ENCODE measurements at regions not wholly inside any gene's neighbourhood (a gene's known extent, or its start where the extent isn't known, plus 50 kb on each side); places are given as distances from the start of the nearest gene placed in this dataset.

- H3K36me3 ChIP-seq, result no peaks in the 10 kb centered on the region
- no peak overlapping the region for H3K27ac ChIP-seq
- no peak overlapping the region for H3K4me3 ChIP-seq
- H3K4me1 ChIP-seq (ENCODE audit: control insufficient read depth in 1 of 2, low read depth in 2 of 2), result no peaks in the 10 kb centered on the region
- H3K9me3 ChIP-seq, result no peaks in the 10 kb centered on the region
- no peak for TF ChIP-seq CTCF (IDR thresholded peaks at IDR 0.05)
- DNase-seq (ENCODE audit: low spot score) (no peak), ATAC-seq (ENCODE audit: insufficient number of reproducible peaks, low FRiP score, low read depth) (no peak)
- H3K27me3 ChIP-seq (replicated peaks; ENCODE audit: insufficient read depth), result no peaks in the 10 kb centered on the region
Observed at GRCh38 chr18:14905350-14905749, 157.4 kb downstream of the ANKRD30B start.

GRCh38 chr18:14905979-14906378 is 158.0 kb downstream of the ANKRD30B start:
- Histone ChIP-seq H3K27me3 (replicated peaks; ENCODE audit: insufficient read depth) (no peaks in the 10 kb centered on the region), H3K27ac (no peak overlapping the region), H3K4me1 (ENCODE audit: control insufficient read depth in 1 of 2, low read depth in 2 of 2) (no peaks in the 10 kb centered on the region), H3K9me3 (no peaks in the 10 kb centered on the region), H3K4me3 (no peak overlapping the region), H3K36me3 (no peaks in the 10 kb centered on the region)
- no peak for ATAC-seq (ENCODE audit: insufficient number of reproducible peaks, low FRiP score, low read depth)
- no peak for TF ChIP-seq CTCF (IDR thresholded peaks at IDR 0.05)
- no peak for DNase-seq (ENCODE audit: low spot score)

- Histone ChIP-seq H3K27me3 (replicated peaks; ENCODE audit: insufficient read depth) (no peaks in the 10 kb centered on the region), H3K27ac (no peak overlapping the region), H3K36me3 (no peaks in the 10 kb centered on the region), H3K4me3 (no peak overlapping the region), H3K4me1 (ENCODE audit: control insufficient read depth in 1 of 2, low read depth in 2 of 2) (no peaks in the 10 kb centered on the region), H3K9me3 (no peaks in the 10 kb centered on the region)
- no peak for ATAC-seq (ENCODE audit: insufficient number of reproducible peaks, low FRiP score, low read depth)
- no peak for TF ChIP-seq CTCF (IDR thresholded peaks at IDR 0.05)
- no peak for DNase-seq (ENCODE audit: low spot score)
Observed at GRCh38 chr18:14907420-14907819, 159.4 kb downstream of the ANKRD30B start.

- TF ChIP-seq CTCF (IDR thresholded peaks at IDR 0.05), result no peak
- Histone ChIP-seq H3K36me3 (no peaks in the 10 kb centered on the region), H3K27ac (no peak overlapping the region), H3K9me3 (no peaks in the 10 kb centered on the region), H3K4me1 (ENCODE audit: control insufficient read depth in 1 of 2, low read depth in 2 of 2) (no peaks in the 10 kb centered on the region), H3K4me3 (no peak overlapping the region), H3K27me3 (replicated peaks; ENCODE audit: insufficient read depth) (no peaks in the 10 kb centered on the region)
- ATAC-seq (ENCODE audit: insufficient number of reproducible peaks, low FRiP score, low read depth) (no peak), DNase-seq (ENCODE audit: low spot score) (no peak)
Observed at GRCh38 chr18:14908541-14908940, 160.6 kb downstream of the ANKRD30B start.

GRCh38 chr18:14912967-14913366 is 165.0 kb downstream of the ANKRD30B start:
- no peaks in the 10 kb centered on the region for H3K4me1 ChIP-seq (ENCODE audit: control insufficient read depth in 1 of 2, low read depth in 2 of 2)
- no peak for TF ChIP-seq CTCF (IDR thresholded peaks at IDR 0.05)
- DNase-seq (ENCODE audit: low spot score), result no peak

More at GRCh38 chr18:14912967-14913366, 165.0 kb downstream of the ANKRD30B start:
- H3K36me3 ChIP-seq, result no peaks in the 10 kb centered on the region
- ATAC-seq (ENCODE audit: insufficient number of reproducible peaks, low FRiP score, low read depth), result no peak
- H3K4me3 ChIP-seq, result no peak overlapping the region
- no peaks in the 10 kb centered on the region for H3K9me3 ChIP-seq
- no peaks in the 10 kb centered on the region for H3K27me3 ChIP-seq (replicated peaks; ENCODE audit: insufficient read depth)
- H3K27ac ChIP-seq, result no peak overlapping the region

All from thoracic aorta (tissue), 2 donors.